ENCODE measurements at regions not wholly inside any gene's neighbourhood (a gene's known extent, or its start where the extent isn't known, plus 50 kb on each side); places are given as distances from the start of the nearest gene placed in this dataset.

DNA sequence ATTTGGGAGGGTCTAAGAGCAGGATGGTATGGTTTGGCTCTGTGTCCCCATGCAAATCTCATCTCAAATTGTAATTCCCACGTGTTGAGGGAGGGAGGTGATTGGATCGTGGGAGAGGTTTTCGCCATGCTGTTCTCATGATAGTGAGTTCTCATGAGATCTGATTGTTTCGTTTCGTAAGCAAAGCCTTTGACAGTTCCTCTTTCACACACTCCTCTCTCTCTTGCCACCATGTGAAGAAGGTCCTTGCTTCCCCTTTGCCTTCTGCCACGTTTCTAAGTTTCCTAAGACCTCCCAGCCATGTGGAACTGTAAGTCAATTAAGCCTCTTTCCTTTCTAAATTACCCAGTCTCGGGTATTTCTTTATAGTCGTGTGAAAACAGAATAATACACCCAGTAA, 553.7 kb downstream of the TAFA4 start:
- no peak for DNase-seq (ENCODE audit: low read depth)

DNA sequence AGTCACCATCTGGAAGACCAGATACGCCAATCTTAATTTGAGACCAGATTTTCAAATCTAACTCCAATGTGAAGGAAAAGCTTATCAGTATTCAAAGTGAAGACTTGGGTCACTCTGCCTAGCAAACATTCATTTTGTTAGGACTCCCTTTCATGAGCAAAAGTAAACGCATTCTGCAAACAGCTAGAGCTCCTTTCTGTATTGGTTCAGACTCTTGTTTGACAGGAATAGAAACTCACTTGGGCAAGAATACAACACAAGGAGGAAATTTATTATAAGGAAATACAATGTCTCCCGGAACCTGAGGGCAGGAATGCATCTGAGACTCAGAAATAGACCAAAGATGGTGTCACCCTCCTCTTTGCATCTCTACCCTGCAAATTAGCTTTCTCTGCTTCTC, 558.6 kb downstream of the TAFA4 start:
- no peak overlapping the region for H3K4me3 ChIP-seq (ENCODE audit: low read length)
- TF ChIP-seq, protein P1, sequence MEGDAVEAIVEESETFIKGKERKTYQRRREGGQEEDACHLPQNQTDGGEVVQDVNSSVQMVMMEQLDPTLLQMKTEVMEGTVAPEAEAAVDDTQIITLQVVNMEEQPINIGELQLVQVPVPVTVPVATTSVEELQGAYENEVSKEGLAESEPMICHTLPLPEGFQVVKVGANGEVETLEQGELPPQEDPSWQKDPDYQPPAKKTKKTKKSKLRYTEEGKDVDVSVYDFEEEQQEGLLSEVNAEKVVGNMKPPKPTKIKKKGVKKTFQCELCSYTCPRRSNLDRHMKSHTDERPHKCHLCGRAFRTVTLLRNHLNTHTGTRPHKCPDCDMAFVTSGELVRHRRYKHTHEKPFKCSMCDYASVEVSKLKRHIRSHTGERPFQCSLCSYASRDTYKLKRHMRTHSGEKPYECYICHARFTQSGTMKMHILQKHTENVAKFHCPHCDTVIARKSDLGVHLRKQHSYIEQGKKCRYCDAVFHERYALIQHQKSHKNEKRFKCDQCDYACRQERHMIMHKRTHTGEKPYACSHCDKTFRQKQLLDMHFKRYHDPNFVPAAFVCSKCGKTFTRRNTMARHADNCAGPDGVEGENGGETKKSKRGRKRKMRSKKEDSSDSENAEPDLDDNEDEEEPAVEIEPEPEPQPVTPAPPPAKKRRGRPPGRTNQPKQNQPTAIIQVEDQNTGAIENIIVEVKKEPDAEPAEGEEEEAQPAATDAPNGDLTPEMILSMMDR (IDR thresholded peaks at IDR 0.05; ENCODE audit: insufficient read depth, low read depth, low read length, missing control alignments): no peak
- DNase-seq (ENCODE audit: low read depth): no peak

More for the DNA sequence above, 553.7 kb downstream of the TAFA4 start:
- no peak overlapping the region for H3K4me3 ChIP-seq (ENCODE audit: low read length)
- TF ChIP-seq, protein P1 (IDR thresholded peaks at IDR 0.05; ENCODE audit: insufficient read depth, low read depth, low read length, missing control alignments): no peak

DNA sequence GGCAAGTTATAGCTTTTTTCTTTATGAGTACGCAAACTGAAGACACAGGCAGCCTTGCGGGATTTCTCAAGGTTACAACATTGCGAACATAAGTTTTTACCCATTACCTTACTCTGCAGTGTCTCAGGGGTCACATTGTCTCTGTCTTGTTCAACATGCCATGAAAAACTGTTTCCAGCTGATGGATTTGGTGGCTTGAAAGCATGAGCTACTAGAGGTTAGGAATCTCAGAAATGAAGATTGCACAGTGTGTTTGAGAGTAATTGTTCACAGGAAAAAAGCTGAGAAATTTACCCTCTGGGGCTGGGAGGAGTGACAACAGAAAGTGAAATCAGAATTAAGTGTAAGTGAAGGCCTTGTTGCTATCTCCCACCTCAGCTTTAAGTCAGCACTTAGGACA, 568.6 kb downstream of the TAFA4 start:
- H3K4me3 ChIP-seq (ENCODE audit: low read length): no peak overlapping the region
- DNase-seq (ENCODE audit: low read depth): no peak
- TF ChIP-seq, protein P1 (IDR thresholded peaks at IDR 0.05; ENCODE audit: insufficient read depth, low read depth, low read length, missing control alignments): no peak

DNA sequence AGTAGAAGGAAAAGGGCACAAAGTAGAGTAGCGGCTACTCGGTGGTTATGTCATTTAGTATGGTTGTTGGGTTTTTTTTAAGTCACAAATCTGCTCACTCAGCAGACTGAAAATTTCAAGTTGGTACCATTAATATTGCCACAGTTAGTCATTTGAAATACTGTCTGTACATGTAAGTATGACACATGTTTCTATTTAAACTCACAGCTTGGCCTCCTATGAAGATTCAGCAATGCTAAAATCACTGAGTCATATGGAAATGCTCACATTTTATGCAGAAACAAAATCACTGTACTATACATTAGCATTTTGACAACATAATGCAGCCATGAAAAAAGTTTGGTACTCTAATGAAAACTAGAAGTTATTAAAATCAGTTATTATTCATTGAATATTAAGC, 571.9 kb downstream of the TAFA4 start:
- TF ChIP-seq, protein P1 (IDR thresholded peaks at IDR 0.05; ENCODE audit: insufficient read depth, low read depth, low read length, missing control alignments): no peak
- peak; percentile 27 for DNase-seq (ENCODE audit: low read depth)
- no peak overlapping the region for H3K4me3 ChIP-seq (ENCODE audit: low read length)

DNA sequence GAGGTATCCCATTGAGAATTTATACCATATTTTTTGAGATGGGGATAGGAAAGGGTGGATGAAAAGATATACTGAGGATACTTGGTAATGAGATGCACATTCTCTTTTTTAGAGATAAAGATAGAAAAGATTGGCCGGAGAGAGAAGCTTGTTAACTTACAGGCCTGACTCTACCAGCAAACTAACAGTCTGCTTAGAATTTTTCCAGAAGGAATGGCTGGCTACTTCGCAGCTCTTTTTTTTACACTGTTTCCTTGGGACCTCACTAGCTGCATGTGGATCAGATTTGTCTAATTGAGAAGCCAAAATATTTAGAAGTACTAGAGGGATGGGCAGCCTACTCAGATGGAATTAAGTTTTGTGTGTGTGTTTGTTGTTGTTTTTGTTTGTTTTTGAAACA, 586.6 kb downstream of the TAFA4 start:
- H3K4me3 ChIP-seq (ENCODE audit: low read length): no peak overlapping the region
- DNase-seq (ENCODE audit: low read depth): no peak
- TF ChIP-seq, protein P1 (IDR thresholded peaks at IDR 0.05; ENCODE audit: insufficient read depth, low read depth, low read length, missing control alignments): no peak

DNA sequence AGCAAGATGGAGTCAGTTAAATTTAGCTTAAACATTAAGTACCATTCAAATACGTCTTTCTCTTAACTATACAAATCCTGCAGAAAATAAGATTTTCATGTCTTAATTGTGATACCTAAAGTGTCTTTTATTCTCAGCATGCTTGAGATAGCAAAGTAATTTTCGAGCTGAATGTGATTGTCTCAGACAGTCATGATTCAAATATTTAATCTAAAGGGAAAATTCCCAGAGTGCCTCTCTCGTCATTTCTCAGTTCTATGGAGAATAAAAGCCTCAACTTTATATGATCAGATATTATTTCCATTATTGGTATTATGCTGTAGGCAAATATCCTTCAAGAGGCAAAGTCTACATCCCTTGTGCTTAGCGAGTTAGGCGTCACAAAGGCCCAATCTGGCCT, 589.9 kb downstream of the TAFA4 start:
- H3K4me3 ChIP-seq (ENCODE audit: low read length): no peak overlapping the region
- no peak for DNase-seq (ENCODE audit: low read depth)
- TF ChIP-seq, protein P1 (IDR thresholded peaks at IDR 0.05; ENCODE audit: insufficient read depth, low read depth, low read length, missing control alignments): no peak

DNA sequence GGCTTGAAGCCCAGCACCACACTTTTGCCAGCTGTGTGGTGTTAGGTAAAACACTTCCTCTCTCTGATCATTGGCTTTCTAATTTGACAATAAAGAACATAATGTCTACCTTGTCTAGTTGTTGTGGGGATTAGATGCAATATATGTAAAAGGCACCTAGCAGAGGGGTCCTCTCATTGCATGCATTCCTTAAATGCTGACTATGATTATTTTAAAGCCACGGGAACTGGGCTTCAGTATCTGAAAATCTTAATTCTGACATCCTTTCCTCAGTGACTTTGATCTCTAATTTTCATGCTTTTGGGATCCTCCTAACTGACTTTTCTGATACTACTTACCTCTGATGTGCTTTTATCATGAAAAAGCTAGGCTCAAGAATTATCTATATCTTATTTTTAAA, 596.3 kb downstream of the TAFA4 start:
- TF ChIP-seq, protein P1 (IDR thresholded peaks at IDR 0.05; ENCODE audit: insufficient read depth, low read depth, low read length, missing control alignments): no peak
- H3K4me3 ChIP-seq (ENCODE audit: low read length): no peak overlapping the region
- no peak for DNase-seq (ENCODE audit: low read depth)

Measured in epithelial cell of esophagus (primary cell).